IPS DF 19.7 (cell line): ENCODE measurements at regions not wholly inside any gene's neighbourhood (a gene's known extent, or its start where the extent isn't known, plus 50 kb on each side); places are given as distances from the start of the nearest gene placed in this dataset.

Experiments used
- DNase-seq: peaks from one replicate; pipeline ENCODE4 v3.0.0-alpha.2; 2013; ENCODE audit warnings: low read depth, low spot score

DNA sequence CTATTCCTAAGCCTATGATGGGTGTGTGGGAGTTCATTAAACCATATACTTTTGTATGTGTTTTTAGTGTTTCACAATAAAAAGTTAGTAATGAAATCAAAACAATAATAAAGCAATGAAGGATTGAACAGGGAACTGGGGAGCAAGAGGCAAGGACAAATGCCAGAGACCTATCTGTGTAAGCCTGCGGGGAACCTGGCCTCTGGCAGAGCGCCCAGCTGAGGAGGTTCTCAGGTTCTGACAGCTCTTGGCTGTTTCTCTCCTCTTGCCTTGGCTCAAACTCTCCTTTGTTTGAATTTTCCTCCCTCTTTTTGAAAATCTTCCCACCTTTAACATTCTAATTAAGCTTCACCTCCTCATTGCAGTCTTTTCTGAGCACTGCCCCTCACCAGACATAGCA, 200.0 kb upstream of the NCKAP5 start:
- DNase-seq: no peak

DNA sequence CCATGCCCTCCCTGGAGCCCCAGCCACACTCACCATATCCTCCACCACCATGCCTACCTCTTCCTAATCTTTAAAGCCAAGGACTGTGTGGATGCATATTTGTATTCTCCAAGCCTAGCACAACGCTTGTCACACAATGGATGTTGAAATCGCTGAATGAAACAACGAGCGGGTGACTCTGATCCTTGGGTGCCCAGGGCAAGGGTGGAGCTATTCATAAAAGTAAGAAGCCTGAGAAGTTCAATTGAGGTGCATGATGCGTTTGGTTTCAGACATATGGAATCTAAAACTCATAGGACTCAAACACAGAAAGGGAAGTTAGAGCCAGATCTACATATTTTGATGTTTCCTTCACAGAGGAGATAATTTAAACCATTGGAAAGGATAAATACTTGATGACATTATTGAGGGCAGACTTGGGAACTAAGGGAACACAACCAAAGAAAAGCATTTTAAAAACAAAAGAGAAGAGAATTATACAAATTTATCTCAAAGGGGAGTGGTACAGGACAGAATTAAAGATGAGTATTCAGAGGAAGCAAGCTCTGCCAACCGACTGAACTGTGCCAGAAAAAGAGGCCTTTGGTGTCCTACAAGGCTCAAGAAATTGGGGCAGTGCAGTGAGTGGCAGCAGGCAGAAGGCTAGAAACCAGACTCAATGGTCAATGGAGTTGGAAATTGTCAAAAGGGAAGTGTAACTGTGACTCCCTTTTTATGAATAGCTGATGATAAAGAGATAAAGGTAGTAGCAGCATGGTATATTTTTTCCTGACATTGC, 200.6 kb upstream of the NCKAP5 start:
- no peak for DNase-seq

DNA sequence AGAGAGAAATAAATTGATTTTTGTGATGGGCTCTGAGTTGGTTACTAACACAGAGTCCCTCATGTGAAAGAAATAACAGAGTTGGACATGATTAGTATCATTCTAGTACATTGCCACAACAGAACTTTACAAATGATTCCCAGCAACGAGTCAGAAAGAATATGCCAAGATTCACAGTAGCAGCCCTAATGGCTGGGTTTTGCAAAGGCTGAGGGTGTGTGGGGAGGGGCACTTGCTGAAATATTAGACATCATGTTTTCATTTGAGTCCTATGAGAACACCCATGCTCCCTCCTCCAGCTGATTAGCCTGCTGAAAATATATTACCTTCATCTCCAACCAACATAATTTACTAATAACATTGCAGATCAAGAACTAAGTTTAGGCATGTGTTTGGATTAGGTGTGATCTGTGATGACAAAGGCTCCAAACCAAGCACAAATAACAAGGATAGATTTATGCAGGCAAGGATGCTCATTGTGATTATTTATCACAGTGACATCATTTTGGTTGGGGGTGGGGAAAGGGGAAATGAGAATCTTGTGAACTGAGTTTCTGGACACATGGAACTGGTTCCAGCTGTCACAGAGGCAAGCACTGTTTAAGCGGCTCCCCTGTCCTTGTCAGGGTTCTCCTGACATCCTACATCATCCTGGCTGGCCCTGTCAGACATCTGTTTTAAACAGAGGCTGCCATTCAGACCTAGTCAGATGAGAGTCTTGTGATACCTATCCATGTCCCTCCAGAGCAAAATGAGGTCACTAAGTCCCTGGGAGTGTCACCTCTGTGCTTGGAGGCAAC, 205.8 kb upstream of the NCKAP5 start:
- DNase-seq: no peak

DNA sequence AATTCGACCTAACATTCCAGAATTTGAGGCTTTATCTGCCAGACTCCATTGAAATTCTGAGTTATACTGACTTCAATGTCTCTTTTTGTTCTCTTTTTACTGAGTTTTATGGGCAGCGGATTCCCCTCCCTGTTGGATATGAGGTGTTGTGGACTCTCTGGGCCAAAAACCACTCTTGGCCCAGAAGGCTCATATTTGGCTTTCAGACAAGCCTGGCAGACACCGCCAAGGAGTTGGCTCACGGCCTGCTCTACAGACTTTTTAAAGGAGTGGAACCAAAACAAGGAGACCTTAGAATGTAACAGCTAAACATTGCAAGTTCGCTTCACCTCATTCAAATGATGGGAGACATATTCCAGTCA, 206.4 kb upstream of the NCKAP5 start:
- no peak for DNase-seq

DNA sequence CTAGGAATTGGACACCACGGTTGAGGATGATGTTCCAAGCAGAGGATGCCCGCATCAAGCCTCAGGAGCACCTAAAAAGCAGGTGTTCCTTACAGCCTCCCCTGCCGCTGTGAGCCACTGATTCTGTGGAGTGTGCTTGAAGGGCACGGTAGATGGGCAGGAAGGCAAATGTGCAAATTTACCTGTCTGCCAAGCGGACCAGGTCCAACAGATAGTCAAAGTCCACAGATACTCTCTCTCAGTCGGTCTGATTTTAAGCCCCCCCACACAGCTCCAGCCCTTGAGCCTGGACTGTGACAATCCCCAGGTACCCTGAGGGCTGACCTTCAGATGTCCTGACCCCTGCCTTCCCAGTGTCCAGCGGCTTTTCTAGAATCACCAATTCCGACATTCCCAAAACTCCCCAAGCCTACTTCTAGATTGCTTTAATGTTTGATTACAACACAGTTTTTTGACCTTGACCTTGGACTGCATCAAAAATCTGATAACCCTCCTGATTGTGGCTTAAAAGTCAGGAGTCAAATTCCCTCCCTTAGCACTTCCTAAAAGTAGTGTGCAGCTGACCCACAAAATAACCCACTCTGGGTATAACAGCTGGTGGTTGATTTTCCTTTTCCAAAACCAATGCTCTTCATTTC, 208.8 kb upstream of the NCKAP5 start:
- no peak for DNase-seq

DNA sequence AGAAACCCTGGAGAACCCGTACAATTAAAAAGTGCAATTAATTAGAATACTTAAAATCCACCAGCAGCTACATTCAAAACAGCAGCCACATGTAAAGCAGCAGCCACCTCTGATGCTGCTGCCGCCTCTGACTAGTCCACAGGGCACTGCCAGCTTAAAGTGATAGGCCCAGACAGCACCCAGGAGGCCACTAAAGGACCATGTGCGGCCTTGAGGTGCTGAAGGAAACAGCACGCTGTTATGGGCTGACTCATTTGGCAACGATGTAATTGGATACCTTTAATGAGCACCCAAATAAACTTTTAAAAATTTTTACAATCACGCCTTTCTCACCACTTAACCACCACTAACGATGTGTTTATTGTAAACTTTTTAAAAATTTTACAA, 209.3 kb upstream of the NCKAP5 start:
- DNase-seq: no peak

DNA sequence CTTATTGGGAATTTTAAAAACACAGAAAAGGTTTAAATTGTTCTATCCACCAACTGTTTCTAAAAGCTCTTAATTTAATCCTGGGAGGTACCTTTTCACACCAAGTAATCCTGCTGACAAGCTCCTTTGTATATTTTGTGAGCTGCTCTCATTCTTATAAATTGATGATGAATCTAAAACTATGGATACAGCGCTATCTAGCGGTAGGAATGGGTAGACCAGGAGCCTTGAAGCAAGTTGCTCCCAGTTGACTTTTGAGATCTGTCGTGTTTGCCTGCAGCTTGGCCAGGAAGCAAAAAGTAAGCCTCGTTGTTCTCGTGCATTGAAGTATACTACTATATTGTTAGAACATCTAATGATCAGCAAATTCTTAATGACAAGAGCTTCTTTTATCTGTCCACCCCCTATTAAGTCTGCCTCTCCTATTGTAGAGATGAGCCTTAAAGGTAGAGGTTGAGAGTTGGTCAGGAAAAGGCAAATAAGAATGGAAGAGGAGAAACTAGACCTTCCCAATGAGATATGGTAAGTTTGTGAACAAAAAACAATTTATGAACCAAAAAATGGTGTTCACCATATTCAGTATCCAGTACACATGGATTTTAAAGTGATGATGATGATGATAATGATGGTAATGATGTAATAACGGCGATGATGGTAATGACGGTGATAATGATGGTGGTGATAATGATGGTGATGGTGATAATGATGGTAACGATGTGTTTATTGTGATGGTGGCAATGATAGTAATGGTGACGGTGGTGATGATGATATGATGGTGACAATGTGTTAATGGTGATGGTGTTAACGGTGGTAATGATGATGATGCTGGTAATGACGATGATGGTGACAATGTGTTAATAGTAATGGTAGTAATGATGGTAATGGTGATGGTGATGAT, 212.1 kb upstream of the NCKAP5 start:
- DNase-seq: peak; percentile 28

DNA sequence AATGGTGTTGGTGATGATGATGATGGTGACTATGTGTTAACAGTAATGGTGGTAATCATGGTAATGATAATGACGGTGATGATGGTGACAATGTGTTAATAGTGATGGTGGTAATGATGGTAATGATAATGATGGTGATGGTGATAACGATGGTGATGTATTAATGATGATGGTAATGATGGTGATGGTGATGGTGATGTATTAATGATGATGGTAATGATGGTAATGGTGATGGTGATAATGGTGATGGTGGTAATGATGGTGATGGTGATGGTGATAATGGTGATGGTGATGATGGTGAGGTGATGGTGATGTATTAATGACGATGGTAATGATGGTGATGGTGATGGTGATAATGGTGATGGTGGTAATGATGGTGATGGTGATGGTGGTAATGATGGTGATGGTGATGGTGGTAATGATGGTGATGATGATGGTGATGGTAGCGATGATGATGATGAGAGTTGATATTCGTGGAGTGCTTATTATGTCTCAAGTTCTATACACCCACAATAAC, 212.8 kb upstream of the NCKAP5 start:
- DNase-seq: no peak

DNA sequence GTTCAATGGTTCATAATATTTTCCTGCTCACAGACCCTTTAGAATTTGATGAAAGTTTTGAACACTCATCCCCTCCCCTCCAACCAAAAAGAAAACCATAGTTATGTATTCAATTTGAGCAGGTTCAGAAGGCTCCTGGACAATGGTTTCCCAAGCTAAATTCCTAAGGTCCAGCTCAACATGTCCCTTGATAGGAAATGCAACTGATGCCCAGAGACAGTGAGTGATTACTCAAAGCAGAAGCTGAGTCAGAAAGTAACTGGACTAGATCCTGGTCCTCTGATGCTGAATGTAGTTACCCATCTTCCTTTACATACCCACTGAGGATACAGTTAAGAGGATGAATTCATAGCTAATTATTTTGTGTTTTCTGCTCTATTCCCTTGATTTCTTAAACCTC, 218.9 kb upstream of the NCKAP5 start:
- DNase-seq: no peak

DNA sequence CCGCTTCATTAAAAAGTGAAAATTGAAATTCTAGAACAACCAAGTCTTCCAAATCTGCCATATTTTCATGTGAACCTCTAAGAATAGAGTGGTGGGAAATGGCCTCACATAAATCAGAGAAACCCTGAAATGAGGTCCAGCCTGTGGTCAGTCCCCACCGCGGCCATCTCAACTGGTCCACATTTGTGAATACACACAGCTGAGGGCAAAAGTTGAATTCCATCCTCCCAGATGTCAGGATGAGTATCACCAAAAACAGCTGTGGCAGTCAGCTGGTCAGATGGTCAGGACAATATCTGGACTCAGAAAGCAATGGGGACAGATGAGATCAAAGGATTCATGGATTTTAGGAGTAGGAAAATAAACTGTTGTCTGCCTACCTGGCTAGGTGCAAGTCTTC, 219.4 kb upstream of the NCKAP5 start:
- DNase-seq: no peak

DNA sequence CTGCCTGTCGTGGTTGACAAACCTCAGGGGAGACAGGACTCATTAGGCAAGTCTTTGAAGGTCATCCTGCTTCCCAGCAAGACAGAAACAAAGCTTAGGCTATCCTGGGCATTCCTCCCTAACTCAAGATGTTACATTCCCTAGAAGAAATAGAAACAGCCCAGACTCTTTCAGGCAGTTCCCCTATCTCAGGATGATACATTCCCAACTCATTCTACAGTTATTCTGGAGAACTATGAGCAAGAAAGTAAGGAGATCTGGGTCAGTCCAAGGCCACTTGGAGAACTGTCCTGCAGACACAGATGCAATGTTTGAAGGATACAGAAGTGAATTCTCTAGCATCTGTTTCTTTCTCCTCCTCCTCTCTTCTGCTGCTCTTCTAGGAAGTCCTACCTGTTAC, 220.1 kb upstream of the NCKAP5 start:
- DNase-seq: no peak

DNA sequence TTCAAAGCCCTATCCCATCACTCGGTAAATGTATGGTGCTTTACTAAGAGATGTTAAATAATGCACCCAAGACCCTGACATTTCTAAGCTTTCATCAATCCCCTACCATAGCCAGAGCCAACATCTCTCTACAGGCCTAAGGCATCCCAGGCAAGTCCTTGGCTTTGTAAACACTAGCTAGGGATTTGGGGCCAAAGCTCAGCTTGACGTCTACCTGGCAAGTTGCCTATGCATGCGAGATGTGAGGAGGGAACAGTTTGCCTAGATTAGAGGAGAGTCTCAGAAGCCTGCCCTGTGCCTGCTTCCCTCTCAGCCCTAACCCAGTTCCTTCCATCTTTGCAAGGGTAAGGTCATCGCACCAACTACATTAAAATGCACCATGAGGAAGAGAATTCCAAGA, 221.5 kb upstream of the NCKAP5 start:
- no peak for DNase-seq

DNA sequence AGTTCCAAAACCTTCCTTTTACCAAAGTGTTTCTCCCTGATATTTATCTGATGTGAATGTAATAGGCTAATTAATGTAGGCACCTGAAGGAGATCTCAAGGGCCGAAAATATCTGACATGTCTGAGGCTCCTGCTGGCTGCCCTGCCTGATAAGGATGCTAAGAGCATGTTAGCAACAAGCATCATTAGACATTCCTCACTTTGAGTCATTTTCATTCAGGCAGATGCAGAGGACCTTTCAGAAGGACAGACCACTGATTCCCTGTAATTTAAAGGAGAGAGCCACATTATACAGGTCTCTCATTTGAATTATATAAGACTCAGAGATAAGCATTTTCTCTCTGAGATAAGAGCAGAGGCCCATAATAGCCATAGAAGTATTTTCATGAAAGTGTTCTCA, 222.4 kb upstream of the NCKAP5 start:
- DNase-seq: no peak

DNA sequence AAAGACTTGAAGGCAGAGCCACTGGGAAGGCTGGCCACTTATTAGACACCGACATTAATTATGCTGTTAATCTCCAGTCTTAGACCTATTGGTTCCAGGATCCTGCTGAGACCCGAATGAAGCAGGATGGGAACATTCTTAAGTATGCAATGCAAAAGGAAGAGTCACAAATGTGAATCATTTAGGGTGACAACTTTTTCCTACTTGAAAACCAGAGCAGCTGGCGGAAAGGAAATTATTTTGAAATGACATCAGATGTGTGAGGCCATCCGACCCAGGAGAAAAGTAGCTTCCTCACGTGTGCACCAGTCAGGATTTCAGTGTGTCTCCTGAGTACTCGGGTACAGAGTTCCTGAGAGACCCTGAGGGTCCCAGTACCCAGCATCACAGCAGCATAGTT, 222.9 kb upstream of the NCKAP5 start:
- DNase-seq: no peak

DNA sequence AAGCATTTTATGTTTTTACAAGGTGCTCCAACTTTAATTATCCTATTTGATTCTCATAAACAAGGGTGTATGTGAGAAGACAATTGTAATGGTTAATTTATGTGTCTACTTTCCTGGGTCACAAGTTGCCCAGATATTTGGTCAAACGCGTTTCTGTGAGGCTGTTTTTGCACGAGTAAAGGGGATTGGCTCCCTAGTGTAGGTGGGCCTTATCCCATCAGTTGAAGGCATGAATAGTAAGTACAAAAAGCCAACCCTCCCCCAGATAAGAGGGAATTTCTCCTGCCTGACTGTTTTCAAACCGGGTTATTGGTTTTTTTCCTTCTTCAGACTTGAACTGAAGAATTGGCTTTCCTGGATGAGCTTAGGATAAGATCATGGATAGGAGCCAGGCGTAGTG, 224.0 kb upstream of the NCKAP5 start:
- no peak for DNase-seq

DNA sequence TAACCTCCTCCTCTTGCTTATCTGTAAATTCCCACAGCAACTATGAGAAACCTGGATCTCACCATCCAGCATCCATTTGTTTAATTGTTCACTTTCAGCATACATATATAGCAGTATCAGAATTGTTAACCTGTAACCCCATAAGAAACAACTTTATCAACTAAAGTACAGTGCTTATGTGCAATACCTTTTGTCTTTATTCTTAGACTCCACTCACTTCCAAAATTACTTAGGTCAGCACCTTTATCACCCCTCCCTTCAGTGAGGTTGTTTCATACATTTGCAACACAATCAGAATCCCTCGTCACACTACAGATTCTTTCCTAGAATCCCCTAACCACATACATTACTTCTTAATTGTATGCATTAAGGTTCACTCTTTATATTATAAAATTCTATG, 225.9 kb upstream of the NCKAP5 start:
- no peak for DNase-seq

DNA sequence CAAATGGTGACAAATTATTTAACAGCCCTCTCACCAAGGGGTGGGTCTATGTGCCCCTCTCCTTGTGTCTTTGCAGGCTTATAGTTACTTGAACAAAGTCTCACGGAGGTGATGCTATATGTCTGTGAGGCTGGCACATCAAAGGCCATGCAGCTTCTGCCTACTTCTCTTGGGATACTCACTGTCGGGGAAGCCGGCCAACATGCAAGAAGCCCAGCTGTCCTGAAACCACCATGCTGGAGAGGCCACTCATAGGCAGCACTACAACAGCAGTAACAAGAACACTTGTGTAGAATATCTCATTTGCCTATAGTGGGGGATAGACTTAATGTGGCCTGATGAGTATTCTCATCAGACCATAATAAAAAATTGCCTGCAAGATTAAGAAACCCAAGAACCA, 233.7 kb upstream of the NCKAP5 start:
- DNase-seq: no peak

DNA sequence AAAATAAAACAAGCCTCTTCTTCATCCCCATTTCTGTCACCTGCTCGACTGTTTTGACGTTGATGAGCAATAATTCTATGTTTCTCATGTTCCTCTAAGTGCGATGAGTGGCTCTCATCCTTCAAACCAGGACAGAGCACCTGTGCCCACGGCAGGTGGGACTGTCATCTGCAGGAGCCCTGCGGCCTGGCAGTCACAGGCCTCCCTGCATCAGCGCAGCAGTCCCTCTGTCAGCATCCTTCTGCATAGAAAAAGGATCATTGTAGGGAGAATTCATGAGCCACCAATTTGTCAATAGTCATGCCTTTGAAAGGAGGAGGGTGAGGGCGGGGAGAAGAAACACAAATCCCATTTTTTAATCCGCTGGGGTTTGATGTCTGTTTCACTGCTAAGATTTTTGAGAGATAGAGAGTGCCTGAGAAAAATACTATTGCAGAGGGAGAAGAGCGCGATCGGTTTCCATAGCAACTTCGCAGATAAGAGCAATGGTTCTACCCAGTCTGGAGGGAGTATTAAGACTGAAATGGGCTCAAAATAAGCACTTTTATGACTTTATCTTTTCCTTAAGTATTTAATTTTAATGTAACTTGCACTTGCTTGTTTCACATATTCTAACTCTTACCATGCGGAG, 234.3 kb upstream of the NCKAP5 start:
- DNase-seq: no peak

DNA sequence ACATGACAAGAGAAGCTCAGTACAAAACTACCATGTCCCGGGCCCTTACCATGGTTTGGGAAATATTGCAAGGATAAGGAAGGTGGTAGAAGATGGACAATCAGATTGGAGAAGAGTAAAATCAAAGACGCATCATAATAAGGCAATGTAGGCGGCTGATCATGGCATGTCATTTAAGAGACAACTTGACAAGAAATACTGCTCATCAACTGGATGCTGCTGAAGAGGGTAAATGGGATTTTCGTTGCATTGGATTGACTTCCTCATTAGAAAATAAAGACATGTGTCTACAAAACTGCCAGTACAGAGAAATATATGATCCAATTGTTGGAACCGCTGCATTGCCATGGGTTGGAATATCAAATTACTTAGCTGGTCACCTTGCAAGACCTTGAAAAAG, 238.3 kb upstream of the NCKAP5 start:
- DNase-seq: no peak

DNA sequence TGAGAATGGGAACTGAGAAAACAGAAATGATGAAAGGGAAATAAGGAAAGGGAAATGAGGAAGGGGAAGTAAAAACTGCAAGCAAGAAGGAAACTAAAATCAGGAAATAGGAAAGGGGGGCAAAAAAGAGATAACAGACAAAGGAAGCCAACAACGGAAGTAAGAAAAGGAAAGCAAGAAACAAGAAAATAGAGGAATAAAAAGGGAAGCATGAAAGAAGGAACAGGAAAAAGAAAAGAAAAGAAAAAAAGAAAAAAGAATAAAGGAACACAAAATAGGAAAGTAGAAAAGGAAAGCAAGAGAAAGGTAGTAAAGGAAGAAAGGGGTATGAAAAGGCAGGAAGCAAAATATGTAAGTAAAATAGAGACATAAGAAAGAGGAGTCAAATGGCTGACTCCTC, 241.2 kb upstream of the NCKAP5 start:
- no peak for DNase-seq

DNA sequence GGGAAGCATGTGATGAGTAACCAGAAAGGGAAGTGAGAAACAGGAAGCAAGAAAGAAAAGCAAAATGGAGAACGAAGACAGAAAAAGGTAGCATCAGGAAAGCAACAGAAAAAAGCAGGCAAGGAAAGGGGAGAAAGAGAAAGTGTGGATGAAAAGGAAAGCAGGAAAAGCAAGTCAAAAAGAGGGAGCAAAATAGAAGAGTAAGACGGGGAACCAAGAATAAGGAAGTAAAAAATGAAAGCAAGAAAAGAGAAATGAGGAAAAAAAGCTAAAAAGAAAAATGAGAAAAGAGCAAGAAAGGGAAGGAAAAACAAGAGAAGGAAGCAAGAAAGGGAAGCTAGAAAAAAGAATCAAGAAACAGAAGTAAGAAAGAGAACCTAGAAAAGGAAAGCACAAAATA, 242.3 kb upstream of the NCKAP5 start:
- no peak for DNase-seq
